ENCODE measurements at regions not wholly inside any gene's neighbourhood (a gene's known extent, or its start where the extent isn't known, plus 50 kb on each side); places are given as distances from the start of the nearest gene placed in this dataset.

DNA sequence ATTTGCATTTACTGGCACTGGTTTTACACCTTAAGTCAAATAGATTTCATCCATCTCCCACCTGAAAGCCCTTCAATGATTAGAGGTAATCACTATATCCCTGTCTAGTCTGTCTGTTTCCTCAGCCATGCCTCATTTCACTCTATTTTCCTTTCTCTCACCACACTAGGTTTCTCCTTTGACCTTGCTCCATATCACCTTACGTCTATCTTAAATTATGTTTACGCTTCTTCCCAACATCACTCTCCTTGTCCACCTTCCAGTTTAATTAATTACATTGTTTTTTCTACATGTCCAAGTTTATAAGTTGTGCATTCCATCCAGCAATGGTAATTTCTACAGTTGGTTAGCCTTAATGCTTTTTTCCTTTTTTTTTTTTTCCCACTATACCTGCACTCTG, 396.7 kb upstream of the PDZRN3 start:
- TF ChIP-seq NFIC (IDR thresholded peaks at IDR 0.05): no peak
- no peak for TF ChIP-seq CREB1 (IDR thresholded peaks at IDR 0.05; ENCODE audit: low read depth)
- TF ChIP-seq TEAD4 (IDR thresholded peaks at IDR 0.05): no peak
- TF ChIP-seq TCF12 (IDR thresholded peaks at IDR 0.05; ENCODE audit: low read depth): no peak
- TF ChIP-seq EGR1 (IDR thresholded peaks at IDR 0.05): no peak
- TF ChIP-seq, protein P1, sequence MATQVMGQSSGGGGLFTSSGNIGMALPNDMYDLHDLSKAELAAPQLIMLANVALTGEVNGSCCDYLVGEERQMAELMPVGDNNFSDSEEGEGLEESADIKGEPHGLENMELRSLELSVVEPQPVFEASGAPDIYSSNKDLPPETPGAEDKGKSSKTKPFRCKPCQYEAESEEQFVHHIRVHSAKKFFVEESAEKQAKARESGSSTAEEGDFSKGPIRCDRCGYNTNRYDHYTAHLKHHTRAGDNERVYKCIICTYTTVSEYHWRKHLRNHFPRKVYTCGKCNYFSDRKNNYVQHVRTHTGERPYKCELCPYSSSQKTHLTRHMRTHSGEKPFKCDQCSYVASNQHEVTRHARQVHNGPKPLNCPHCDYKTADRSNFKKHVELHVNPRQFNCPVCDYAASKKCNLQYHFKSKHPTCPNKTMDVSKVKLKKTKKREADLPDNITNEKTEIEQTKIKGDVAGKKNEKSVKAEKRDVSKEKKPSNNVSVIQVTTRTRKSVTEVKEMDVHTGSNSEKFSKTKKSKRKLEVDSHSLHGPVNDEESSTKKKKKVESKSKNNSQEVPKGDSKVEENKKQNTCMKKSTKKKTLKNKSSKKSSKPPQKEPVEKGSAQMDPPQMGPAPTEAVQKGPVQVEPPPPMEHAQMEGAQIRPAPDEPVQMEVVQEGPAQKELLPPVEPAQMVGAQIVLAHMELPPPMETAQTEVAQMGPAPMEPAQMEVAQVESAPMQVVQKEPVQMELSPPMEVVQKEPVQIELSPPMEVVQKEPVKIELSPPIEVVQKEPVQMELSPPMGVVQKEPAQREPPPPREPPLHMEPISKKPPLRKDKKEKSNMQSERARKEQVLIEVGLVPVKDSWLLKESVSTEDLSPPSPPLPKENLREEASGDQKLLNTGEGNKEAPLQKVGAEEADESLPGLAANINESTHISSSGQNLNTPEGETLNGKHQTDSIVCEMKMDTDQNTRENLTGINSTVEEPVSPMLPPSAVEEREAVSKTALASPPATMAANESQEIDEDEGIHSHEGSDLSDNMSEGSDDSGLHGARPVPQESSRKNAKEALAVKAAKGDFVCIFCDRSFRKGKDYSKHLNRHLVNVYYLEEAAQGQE (IDR thresholded peaks at IDR 0.05; ENCODE audit: low read depth): no peak
- no peak for TF ChIP-seq MAX (IDR thresholded peaks at IDR 0.05)
- TF ChIP-seq, protein P2, sequence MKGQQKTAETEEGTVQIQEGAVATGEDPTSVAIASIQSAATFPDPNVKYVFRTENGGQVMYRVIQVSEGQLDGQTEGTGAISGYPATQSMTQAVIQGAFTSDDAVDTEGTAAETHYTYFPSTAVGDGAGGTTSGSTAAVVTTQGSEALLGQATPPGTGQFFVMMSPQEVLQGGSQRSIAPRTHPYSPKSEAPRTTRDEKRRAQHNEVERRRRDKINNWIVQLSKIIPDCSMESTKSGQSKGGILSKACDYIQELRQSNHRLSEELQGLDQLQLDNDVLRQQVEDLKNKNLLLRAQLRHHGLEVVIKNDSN (IDR thresholded peaks at IDR 0.05): no peak
- TF ChIP-seq EP300 (IDR thresholded peaks at IDR 0.05; ENCODE audit: borderline replicate concordance): no peak
- TF ChIP-seq ZBTB7A (IDR thresholded peaks at IDR 0.05; ENCODE audit: low read depth): no peak

DNA sequence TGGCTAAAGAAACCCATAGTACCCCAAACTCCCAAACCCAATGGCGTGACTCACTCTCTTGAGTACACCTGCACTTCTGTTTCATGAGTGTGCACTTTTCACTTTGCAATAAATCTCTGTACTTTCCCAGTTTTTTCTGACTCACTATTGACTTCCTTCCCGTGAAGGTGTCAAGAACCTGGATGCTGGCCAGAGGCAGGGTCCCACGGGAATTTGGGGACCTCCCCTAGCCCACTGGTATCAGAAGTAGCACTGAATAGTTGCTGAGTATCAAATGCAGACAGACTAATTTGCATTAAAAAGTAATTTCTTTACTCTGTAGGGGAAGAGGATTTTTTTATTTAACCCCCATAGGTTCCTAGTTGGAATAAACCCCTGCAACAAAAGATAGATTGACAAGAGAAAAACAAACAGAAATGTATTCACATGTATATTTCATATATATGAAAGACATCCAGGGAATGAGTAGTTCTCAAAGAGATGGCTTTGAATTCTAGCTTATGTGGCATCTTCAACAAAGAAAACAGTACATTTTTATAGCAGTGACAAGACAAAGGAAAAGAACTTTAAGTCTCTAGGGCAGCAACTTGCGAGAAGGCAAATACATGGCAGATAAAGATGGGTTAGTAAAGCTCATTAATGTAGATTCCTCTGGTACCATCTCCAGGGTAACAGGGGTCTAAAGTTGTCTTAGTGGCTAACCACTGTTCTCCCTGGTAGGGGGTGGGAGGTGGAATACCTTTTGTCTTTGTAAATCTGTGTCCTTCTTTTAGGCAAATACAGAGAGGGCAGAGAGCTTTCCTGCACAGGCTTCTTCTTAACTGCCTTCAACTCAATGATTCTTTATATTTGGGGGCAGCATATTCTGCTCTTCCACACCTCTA, 385.5 kb upstream of the PDZRN3 start:
- TF ChIP-seq YY1 (IDR thresholded peaks at IDR 0.05; ENCODE audit: low read depth) (no peak), FOXM1 (IDR thresholded peaks at IDR 0.05; ENCODE audit: borderline replicate concordance, low read depth) (no peak), EP300 (IDR thresholded peaks at IDR 0.05; ENCODE audit: borderline replicate concordance) (no peak), CREB1 (IDR thresholded peaks at IDR 0.05; ENCODE audit: low read depth) (no peak), EGR1 (IDR thresholded peaks at IDR 0.05) (no peak), CEBPB (IDR thresholded peaks at IDR 0.05) (no peak), TCF12 (IDR thresholded peaks at IDR 0.05; ENCODE audit: low read depth) (no peak), TAF1 (IDR thresholded peaks at IDR 0.05; ENCODE audit: low read depth) (no peak), RAD21 (IDR thresholded peaks at IDR 0.05; ENCODE audit: low read depth) (no peak), NFIC (IDR thresholded peaks at IDR 0.05) (no peak), ZBTB7A (IDR thresholded peaks at IDR 0.05; ENCODE audit: low read depth) (no peak), MAX (IDR thresholded peaks at IDR 0.05) (no peak), TEAD4 (IDR thresholded peaks at IDR 0.05) (no peak)
- TF ChIP-seq, protein P1 (IDR thresholded peaks at IDR 0.05; ENCODE audit: low read depth): no peak
- TF ChIP-seq, protein P2 (IDR thresholded peaks at IDR 0.05): no peak

DNA sequence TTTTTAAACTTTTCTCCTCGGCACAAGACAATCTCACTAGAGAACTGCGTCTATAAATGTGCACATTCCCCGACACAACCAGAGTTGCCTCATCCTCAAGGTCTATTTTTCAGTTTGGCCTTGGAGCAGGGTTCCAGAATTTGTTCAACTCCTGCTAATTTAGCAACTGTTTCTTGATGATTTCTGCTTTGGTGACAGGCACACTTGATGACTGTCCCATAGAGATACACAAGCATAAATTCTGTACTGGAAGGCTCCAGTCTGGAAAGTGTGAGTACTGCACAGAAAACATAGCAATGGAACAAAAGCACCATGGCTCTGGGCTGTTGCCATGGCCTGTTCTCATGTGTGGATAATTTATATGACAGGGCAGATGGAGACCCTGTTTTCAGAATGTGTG, 379.6 kb upstream of the PDZRN3 start:
- TF ChIP-seq, protein P2 (IDR thresholded peaks at IDR 0.05): no peak
- TF ChIP-seq ZBTB7A (IDR thresholded peaks at IDR 0.05; ENCODE audit: low read depth) (no peak), RAD21 (IDR thresholded peaks at IDR 0.05; ENCODE audit: low read depth) (no peak), EP300 (IDR thresholded peaks at IDR 0.05; ENCODE audit: borderline replicate concordance) (no peak), FOXM1 (IDR thresholded peaks at IDR 0.05; ENCODE audit: borderline replicate concordance, low read depth) (no peak), CREB1 (IDR thresholded peaks at IDR 0.05; ENCODE audit: low read depth) (no peak), TCF12 (IDR thresholded peaks at IDR 0.05; ENCODE audit: low read depth) (no peak), YY1 (IDR thresholded peaks at IDR 0.05; ENCODE audit: low read depth) (no peak), TEAD4 (IDR thresholded peaks at IDR 0.05) (no peak), EGR1 (IDR thresholded peaks at IDR 0.05) (no peak), TAF1 (IDR thresholded peaks at IDR 0.05; ENCODE audit: low read depth) (no peak), NFIC (IDR thresholded peaks at IDR 0.05) (no peak), MAX (IDR thresholded peaks at IDR 0.05) (no peak), CEBPB (IDR thresholded peaks at IDR 0.05) (no peak)
- TF ChIP-seq, protein P1 (IDR thresholded peaks at IDR 0.05; ENCODE audit: low read depth): no peak

All from Ishikawa (cell line).